SU-DHL-6 (cell line): ENCODE measurements at regions not wholly inside any gene's neighbourhood (a gene's known extent, or its start where the extent isn't known, plus 50 kb on each side); places are given as distances from the start of the nearest gene placed in this dataset.
A peak's percentile ranks its signal among the peaks of the same experiment; 100 is the strongest.

Experiments used
- H2AFZ ChIP-seq: fragments of 200-600 bp; sonication (generic); 2 replicates; pipeline ENCODE4 v1.6.1; 2014; ENCODE audit warnings: low read depth, mild to moderate bottlenecking, moderate library complexity, mixed read lengths, antibody characterized with exemption, low read length; ENCODE audit not compliant: severe bottlenecking
- H3F3A ChIP-seq: fragments of 200-600 bp; shearing (Covaris generic); 2 replicates; pipeline ENCODE4 v1.6.0; 2016; ENCODE audit warnings: antibody characterized with exemption, mild to moderate bottlenecking; ENCODE audit not compliant: insufficient read depth
- H3K27ac ChIP-seq: fragments of 200-600 bp; sonication (generic); 2 replicates; pipeline ENCODE4 v1.5.1; 2016; ENCODE audit warnings: low read depth, mild to moderate bottlenecking, low read length, moderate library complexity, mixed read lengths
- H3K27me3 ChIP-seq: fragments of 200-600 bp; sonication (generic), shearing (Covaris generic); 2 replicates; pipeline ENCODE4 v1.6.0; 2014; ENCODE audit warnings: mild to moderate bottlenecking, low read length
- H3K36me3 ChIP-seq: fragments of 200-600 bp; sonication (generic); 2 replicates; pipeline ENCODE4 v1.6.1; 2014; ENCODE audit warnings: mild to moderate bottlenecking, low read length, mixed read lengths
- H3K4me2 ChIP-seq: fragments of 300-600, 200-600 bp; shearing (Covaris generic), sonication (generic); 2 replicates; pipeline ENCODE4 v1.6.0; 2014; ENCODE audit warnings: low read length, low read depth, mild to moderate bottlenecking; ENCODE audit not compliant: poor library complexity, severe bottlenecking
- H3K4me3 ChIP-seq: fragments of 200-600 bp; sonication (generic); 2 replicates; pipeline ENCODE4 v1.5.1; 2014; ENCODE audit warnings: antibody characterized with exemption, low read length, mild to moderate bottlenecking, mixed read lengths; ENCODE audit not compliant: insufficient read depth, poor library complexity, severe bottlenecking
- H3K79me2 ChIP-seq: fragments of 200-600 bp; sonication (generic); 2 replicates; pipeline ENCODE4 v1.6.1; 2014; ENCODE audit warnings: mild to moderate bottlenecking, low read length, moderate library complexity; ENCODE audit not compliant: insufficient read depth
- H3K9ac ChIP-seq: fragments of 200-600 bp; sonication (generic); 2 replicates; pipeline ENCODE4 v1.7.0; 2014; ENCODE audit warnings: mild to moderate bottlenecking, low read length
- H3K9me2 ChIP-seq: fragments of 200-600 bp; sonication (generic); replicated peaks from 2 replicates; pipeline ENCODE4 v1.6.1; 2014; ENCODE audit warnings: low read length; ENCODE audit not compliant: insufficient read depth
- H3K9me3 ChIP-seq: fragments of 200-600 bp; sonication (generic); 2 replicates; pipeline ENCODE4 v1.6.1; 2014; ENCODE audit warnings: low read length, mixed read lengths; ENCODE audit not compliant: insufficient read depth
- H4K20me1 ChIP-seq: fragments of 200-600 bp; sonication (generic); 2 replicates; pipeline ENCODE4 v1.6.1; 2014; ENCODE audit warnings: low read depth, mild to moderate bottlenecking, antibody characterized with exemption, low read length, moderate library complexity, mixed read lengths
- CTCF ChIP-seq: fragments of 200-600 bp; sonication (generic); IDR thresholded peaks from one replicate; pipeline ENCODE4 v1.5.1; 2017; ENCODE audit warnings: antibody characterized with exemption, mild to moderate bottlenecking, low read length, moderate library complexity; ENCODE audit not compliant: insufficient read depth, poor library complexity, severe bottlenecking
- EZH2phosphoT487 ChIP-seq: fragments of 200-600 bp; sonication (generic), shearing (Covaris generic); conservative IDR thresholded peaks from 2 replicates; pipeline ENCODE4 v1.6.1; 2018; ENCODE audit warnings: mild to moderate bottlenecking, antibody characterized with exemption, low read length, moderate library complexity, mixed read lengths

DNA sequence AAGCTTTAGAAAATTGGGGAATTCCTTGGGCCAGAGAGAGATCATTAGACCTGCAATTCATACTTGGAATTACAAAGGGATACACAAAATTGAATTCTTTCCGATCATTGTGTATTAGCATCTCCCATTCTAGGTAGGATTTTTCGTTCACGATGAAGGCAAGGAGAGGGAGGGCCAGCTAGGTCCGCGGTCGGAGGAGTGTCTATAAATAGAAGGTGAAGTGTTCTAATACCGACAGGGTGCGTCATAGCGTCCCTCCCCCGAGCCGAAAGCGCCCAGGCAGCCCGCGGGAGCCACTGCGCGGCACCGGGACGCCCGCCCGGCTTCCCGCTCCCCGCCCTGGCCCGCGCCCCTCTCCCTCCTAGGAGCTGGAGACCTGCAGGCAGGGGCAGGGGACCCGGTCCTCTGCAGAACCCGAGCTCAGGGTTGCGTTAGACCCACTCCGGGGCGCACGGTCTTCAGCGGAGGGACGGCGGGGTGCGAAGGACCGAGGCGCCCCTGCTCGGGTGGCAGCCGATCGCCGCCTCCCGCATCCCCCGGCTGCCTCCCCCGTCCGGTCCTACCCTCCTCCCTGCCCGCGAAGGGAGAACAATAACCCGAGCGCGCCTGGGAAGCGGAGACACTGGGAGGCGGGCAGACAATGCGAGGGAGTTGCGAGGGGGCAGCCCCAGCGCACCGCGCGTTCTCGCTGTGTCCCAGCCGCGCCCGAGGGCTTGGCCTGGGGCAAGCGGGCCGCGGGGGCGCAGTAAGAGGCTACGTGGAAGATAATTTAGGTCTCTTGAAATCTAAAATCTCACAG lies 114.2 kb upstream of the SERTAD2 start:
- H3K27ac ChIP-seq: no peak overlapping the region
- TF ChIP-seq CTCF: no peak
- TF ChIP-seq EZH2phosphoT487: no peak

GRCh38 chr2:64768491-64769005 lies 114.8 kb upstream of the SERTAD2 start:
- Histone ChIP-seq H4K20me1 (no peaks in the 10 kb centered on the region), H3K9ac (peak overlapping the region; percentile 60), H3K9me3 (no peaks in the 10 kb centered on the region), H3K27ac (no peak overlapping the region), H3F3A (peaks cover 17% of the 10 kb centered on the region), H3K36me3 (no peaks in the 10 kb centered on the region), H3K4me3 (peak overlapping the region; percentile 57), H2AFZ (peak overlapping the region; percentile 70), H3K27me3 (no peaks in the 10 kb centered on the region), H3K4me2 (peak overlapping the region; percentile 66), H3K79me2 (no peaks in the 10 kb centered on the region), H3K9me2 (no peaks in the 10 kb centered on the region)
- TF ChIP-seq CTCF: no peak
- no peak for TF ChIP-seq EZH2phosphoT487

More for the DNA sequence above, 114.2 kb upstream of the SERTAD2 start:
- Histone ChIP-seq H3K36me3 (no peaks in the 10 kb centered on the region), H3K9me2 (no peaks in the 10 kb centered on the region), H3K4me3 (peak overlapping the region; percentile 57), H3K9me3 (no peaks in the 10 kb centered on the region), H3K79me2 (no peaks in the 10 kb centered on the region), H4K20me1 (no peaks in the 10 kb centered on the region), H2AFZ (peak overlapping the region; percentile 70), H3K27me3 (no peaks in the 10 kb centered on the region), H3K9ac (peak overlapping the region; percentile 60), H3K4me2 (peak overlapping the region; percentile 66), H3F3A (peaks cover 17% of the 10 kb centered on the region)

GRCh38 chr2:64769392-64770044 lies 115.8 kb upstream of the SERTAD2 start:
- H3K79me2 ChIP-seq: no peaks in the 10 kb centered on the region
- no peaks in the 10 kb centered on the region for H4K20me1 ChIP-seq
- no peak overlapping the region for H3K4me2 ChIP-seq
- no peaks in the 10 kb centered on the region for H3K36me3 ChIP-seq
- no peak overlapping the region for H3K4me3 ChIP-seq
- no peak overlapping the region for H3K9ac ChIP-seq
- no peaks in the 10 kb centered on the region for H3K9me2 ChIP-seq
- H3K27me3 ChIP-seq: no peaks in the 10 kb centered on the region
- H3F3A ChIP-seq: peaks cover 17% of the 10 kb centered on the region
- no peak overlapping the region for H3K27ac ChIP-seq
- no peak for TF ChIP-seq EZH2phosphoT487
- TF ChIP-seq CTCF: no peak
- H2AFZ ChIP-seq: no peak overlapping the region
- no peaks in the 10 kb centered on the region for H3K9me3 ChIP-seq
